DND-41 (cell line): ENCODE measurements at regions not wholly inside any gene's neighbourhood (a gene's known extent, or its start where the extent isn't known, plus 50 kb on each side); places are given as distances from the start of the nearest gene placed in this dataset.

Experiments used
- CTCF ChIP-seq: IDR thresholded peaks from 2 replicates; pipeline ENCODE4 v1.5.1; 2012; ENCODE audit warnings: borderline replicate concordance, low read length, moderate library complexity, mild to moderate bottlenecking; ENCODE audit not compliant: poor library complexity, severe bottlenecking; ENCODE audit errors: extremely low read depth
- EZH2 ChIP-seq: IDR thresholded peaks from 3 replicates; pipeline ENCODE4 v1.6.1; 2012; ENCODE audit warnings: borderline replicate concordance, low read depth, mild to moderate bottlenecking, moderate library complexity, low read length, inconsistent platforms; ENCODE audit not compliant: severe bottlenecking

- no peak for TF ChIP-seq CTCF
- TF ChIP-seq EZH2, result no peak
These were observed 426.6 kb downstream of the PMP22 start for GRCh38 chr17:14838567-14838966.
